ENCODE measurements at regions not wholly inside any gene's neighbourhood (a gene's known extent, or its start where the extent isn't known, plus 50 kb on each side); places are given as distances from the start of the nearest gene placed in this dataset.

- no peak for TF ChIP-seq CTCF (IDR thresholded peaks at IDR 0.05; ENCODE audit: low read length, missing control alignments)
- no peak for DNase-seq (ENCODE audit: low read depth)
- H3K4me3 ChIP-seq (replicated peaks; ENCODE audit: low read depth, low read length), result no peak overlapping the region
Measured at GRCh38 chr7:49527182-49527581, 246.3 kb upstream of the VWC2 start.

- no peak for DNase-seq (ENCODE audit: low read depth)
- no peak for TF ChIP-seq CTCF (IDR thresholded peaks at IDR 0.05; ENCODE audit: low read length, missing control alignments)
- no peak overlapping the region for H3K4me3 ChIP-seq (replicated peaks; ENCODE audit: low read depth, low read length)
Measured at GRCh38 chr7:49530481-49530880, 243.0 kb upstream of the VWC2 start.

- no peak for DNase-seq (ENCODE audit: low read depth)
- no peak overlapping the region for H3K4me3 ChIP-seq (replicated peaks; ENCODE audit: low read depth, low read length)
- TF ChIP-seq CTCF (IDR thresholded peaks at IDR 0.05; ENCODE audit: low read length, missing control alignments), result no peak
Measured at GRCh38 chr7:49563693-49564378, 209.6 kb upstream of the VWC2 start.

GRCh38 chr7:49564379-49564714 lies 209.1 kb upstream of the VWC2 start:
- no peak for TF ChIP-seq CTCF (IDR thresholded peaks at IDR 0.05; ENCODE audit: low read length, missing control alignments)
- DNase-seq (ENCODE audit: low read depth), result no peak
- no peak overlapping the region for H3K4me3 ChIP-seq (replicated peaks; ENCODE audit: low read depth, low read length)

GRCh38 chr7:49577576-49577975 lies 195.9 kb upstream of the VWC2 start:
- H3K4me3 ChIP-seq (replicated peaks; ENCODE audit: low read depth, low read length), result no peak overlapping the region
- DNase-seq (ENCODE audit: low read depth), result no peak
- no peak for TF ChIP-seq CTCF (IDR thresholded peaks at IDR 0.05; ENCODE audit: low read length, missing control alignments)

- no peak for TF ChIP-seq CTCF (IDR thresholded peaks at IDR 0.05; ENCODE audit: low read length, missing control alignments)
- DNase-seq (ENCODE audit: low read depth), result no peak
- no peak overlapping the region for H3K4me3 ChIP-seq (replicated peaks; ENCODE audit: low read depth, low read length)
Measured at GRCh38 chr7:49579408-49579807, 194.0 kb upstream of the VWC2 start.

- H3K4me3 ChIP-seq (replicated peaks; ENCODE audit: low read depth, low read length), result no peak overlapping the region
- TF ChIP-seq CTCF (IDR thresholded peaks at IDR 0.05; ENCODE audit: low read length, missing control alignments), result no peak
- no peak for DNase-seq (ENCODE audit: low read depth)
Measured at GRCh38 chr7:49580000-49580399, 193.4 kb upstream of the VWC2 start.
